Endothelial cell of umbilical vein (primary cell): ENCODE measurements at regions not wholly inside any gene's neighbourhood (a gene's known extent, or its start where the extent isn't known, plus 50 kb on each side); places are given as distances from the start of the nearest gene placed in this dataset.

ENCODE experiments used
- BruUV-seq: library from RNA; stranded (reverse); fragments of 400-500 nt; replicated peaks from 2 replicates; lab custom pipeline; 2021; lab: Mats Ljungman, UMichigan
- CTCF ChIA-PET: fragments of 300-600, 350-600 bp; sonication (Branson Sonifier 250); formaldehyde crosslinking; loops from one replicate; lab custom pipeline; 2021; ENCODE audit warnings: antibody characterized with exemption, inconsistent platforms; lab: Charles Lee
- POLR2A ChIA-PET: fragments of 300-600, 350-600 bp; sonication (Branson Sonifier 250); formaldehyde crosslinking; loops from one replicate; lab custom pipeline; 2021; ENCODE audit warnings: antibody characterized with exemption, inconsistent platforms; lab: Charles Lee
- DNase-seq: peaks from one replicate; pipeline ENCODE4 v3.0.0-alpha.2; 2011; ENCODE audit warnings: low read depth, low spot score
- FAIRE-seq: peaks from 2 replicates; lab custom pipeline; 2011; peaks lifted over from hg19 to GRCh38; lab: Jason Lieb, UNC
- H2AFZ ChIP-seq: 2 replicates; pipeline ENCODE4 v1.6.0; 2012; ENCODE audit warnings: low read depth, low read length, control low read depth, inconsistent platforms
- H3K27ac ChIP-seq: 2 replicates; pipeline ENCODE4 v1.5.1; 2011; ENCODE audit warnings: low read depth, mild to moderate bottlenecking, control low read depth, low read length, moderate library complexity; ENCODE audit not compliant: insufficient read depth
- H3K27me3 ChIP-seq, 2 experiments: 2 replicates each; pipeline versions ENCODE4 v1.6.0 to v1.6.1; 2011; ENCODE audit warnings: low read length in 2 of 2, mixed read lengths in 1 of 2; ENCODE audit not compliant: control insufficient read depth in 2 of 2, insufficient read depth in 2 of 2
- H3K36me3 ChIP-seq, 2 experiments: 2 replicates in 1 of 2; 3 replicates in 1 of 2; pipeline ENCODE4 v1.5.1; 2011; ENCODE audit warnings: low read length in 2 of 2, mild to moderate bottlenecking in 1 of 2, moderate library complexity in 1 of 2; ENCODE audit not compliant: control insufficient read depth in 2 of 2, insufficient read depth in 2 of 2; ENCODE audit errors: extremely low read depth in 1 of 2
- H3K4me1 ChIP-seq: 3 replicates; pipeline ENCODE4 v1.5.1; 2011; ENCODE audit warnings: mild to moderate bottlenecking, low read length; ENCODE audit not compliant: control insufficient read depth, insufficient read depth; ENCODE audit errors: extremely low read depth
- H3K4me2 ChIP-seq: 2 replicates; pipeline ENCODE4 v1.6.1; 2011; ENCODE audit warnings: low read length, control low read depth, mixed read lengths; ENCODE audit not compliant: insufficient read depth
- H3K4me3 ChIP-seq, 3 experiments: fragments of 200-600 bp in 1 of 3; sonication (generic), shearing (Covaris generic) in 1 of 3; replicated peaks in 1 of 3; 2 replicates each; pipeline ENCODE4 v1.5.1; 2011 to 2016; ENCODE audit warnings: control low read depth in 3 of 3, low read length in 3 of 3, mild to moderate bottlenecking in 2 of 3, inconsistent platforms in 1 of 3, low read depth in 1 of 3, moderate library complexity in 1 of 3; ENCODE audit not compliant: insufficient read depth in 1 of 3
- H3K79me2 ChIP-seq: 2 replicates; pipeline ENCODE4 v1.6.0; 2012; ENCODE audit warnings: low read length, inconsistent platforms; ENCODE audit not compliant: control insufficient read depth, insufficient read depth
- H3K9ac ChIP-seq: replicated peaks from 2 replicates; pipeline ENCODE3; 2011; ENCODE audit warnings: low read length, control low read depth; ENCODE audit not compliant: insufficient read depth; ENCODE audit errors: extremely low read depth
- H3K9me1 ChIP-seq: replicated peaks from 3 replicates; pipeline ENCODE4 v1.6.0; 2011; ENCODE audit warnings: mild to moderate bottlenecking, low read length; ENCODE audit not compliant: control insufficient read depth, insufficient read depth; ENCODE audit errors: extremely low read depth
- H3K9me3 ChIP-seq: replicated peaks from 2 replicates; pipeline ENCODE4 v1.5.1; 2012; ENCODE audit warnings: low read length, inconsistent platforms; ENCODE audit not compliant: control insufficient read depth, insufficient read depth
- H4K20me1 ChIP-seq: replicated peaks from 2 replicates; pipeline ENCODE3; 2011; ENCODE audit warnings: mild to moderate bottlenecking, low read length; ENCODE audit not compliant: control insufficient read depth, insufficient read depth; ENCODE audit errors: extremely low read depth
- EZH2 ChIP-seq: IDR thresholded peaks from 2 replicates; pipeline ENCODE4 v1.6.1; 2012; ENCODE audit warnings: borderline replicate concordance, low read depth, mild to moderate bottlenecking, moderate library complexity, low read length, inconsistent platforms; ENCODE audit not compliant: severe bottlenecking
- FOS ChIP-seq: IDR thresholded peaks from 2 replicates; pipeline ENCODE4 v1.6.1; 2011; ENCODE audit warnings: mild to moderate bottlenecking, low read length, moderate library complexity, borderline replicate concordance; ENCODE audit not compliant: insufficient read depth
- GATA2 ChIP-seq: IDR thresholded peaks from 2 replicates; pipeline ENCODE4 v1.7.0; 2011; ENCODE audit warnings: low read depth, mild to moderate bottlenecking, moderate library complexity, mixed read lengths, low read length; ENCODE audit not compliant: insufficient read length, insufficient read depth
- JUN ChIP-seq: IDR thresholded peaks from 2 replicates; pipeline ENCODE4 v1.6.1; 2011; ENCODE audit warnings: borderline replicate concordance, low read depth; ENCODE audit not compliant: insufficient read length, insufficient read depth
- MYC ChIP-seq: IDR thresholded peaks from one replicate; pipeline ENCODE4 v1.6.1; 2011; ENCODE audit warnings: mild to moderate bottlenecking, low read depth, low read length
- POLR2A ChIP-seq: IDR thresholded peaks from 2 replicates; pipeline ENCODE4 v1.6.1; 2012; ENCODE audit warnings: low read depth, mild to moderate bottlenecking, control low read depth, low read length
- POLR2AphosphoS5 ChIP-seq: IDR thresholded peaks from 2 replicates; pipeline ENCODE4 v1.6.1; 2012; ENCODE audit warnings: low read depth, mild to moderate bottlenecking, control low read depth, low read length, moderate library complexity; ENCODE audit not compliant: insufficient read depth
- dilution Hi-C: fragments of 300-500 bp; cut with MboI; formaldehyde crosslinking; loops from one replicate; pipeline ENCODE4 v1.15.0; 2019; ENCODE audit warnings: low sequenced_read_pairs; ENCODE audit not compliant: extremely low pct_ligation_motif_present
- intact Hi-C: fragments of 100-400 bp; cut with micrococcal nuclease; formaldehyde crosslinking; loops from one replicate; pipeline ENCODE4 v1.10.0; 2022
- TF ChIP-seq, protein P1 (sequence below): IDR thresholded peaks from 2 replicates; pipeline ENCODE4 v1.6.1; 2011; ENCODE audit not compliant: insufficient read depth, insufficient read length
- TF ChIP-seq, protein P2 (sequence below), 2 donors: IDR thresholded peaks; 1 replicate in 1 of 2; 2 replicates in 1 of 2; pipeline ENCODE4 v1.5.1; 2011; ENCODE audit warnings: low read length in 2 of 2, mild to moderate bottlenecking in 2 of 2, moderate library complexity in 2 of 2, control low read depth in 1 of 2, inconsistent platforms in 1 of 2, low read depth in 1 of 2; ENCODE audit not compliant: insufficient read depth in 1 of 2; ENCODE audit errors: extremely low read depth in 1 of 2

GRCh38 chr4:131427000-131427399 lies 1722.1 kb upstream of the PCDH10 start:
- Histone ChIP-seq H3K36me3 (no peaks in the 10 kb centered on the region), H3K79me2 (no peaks in the 10 kb centered on the region), H3K9me3 (no peaks in the 10 kb centered on the region), H3K9me1 (no peaks in the 10 kb centered on the region), H3K27ac (no peak overlapping the region), H3K4me2 (no peak overlapping the region), H3K27me3 (no peaks in the 10 kb centered on the region), H4K20me1 (no peaks in the 10 kb centered on the region), H2AFZ (no peak overlapping the region), H3K9ac (no peak overlapping the region), H3K4me3 (no peak overlapping the region), H3K4me1 (no peaks in the 10 kb centered on the region)
- DNase-seq (no peak), FAIRE-seq (no peak)
- BruUV-seq: no TSS peak
- TF ChIP-seq FOS: no peak
- no peak for TF ChIP-seq MYC
- no peak for TF ChIP-seq GATA2
- TF ChIP-seq JUN: no peak
- no peak for TF ChIP-seq POLR2A
- TF ChIP-seq, protein P1, sequence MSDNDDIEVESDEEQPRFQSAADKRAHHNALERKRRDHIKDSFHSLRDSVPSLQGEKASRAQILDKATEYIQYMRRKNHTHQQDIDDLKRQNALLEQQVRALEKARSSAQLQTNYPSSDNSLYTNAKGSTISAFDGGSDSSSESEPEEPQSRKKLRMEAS: no peak
- no peak for TF ChIP-seq EZH2
- TF ChIP-seq, protein P2, sequence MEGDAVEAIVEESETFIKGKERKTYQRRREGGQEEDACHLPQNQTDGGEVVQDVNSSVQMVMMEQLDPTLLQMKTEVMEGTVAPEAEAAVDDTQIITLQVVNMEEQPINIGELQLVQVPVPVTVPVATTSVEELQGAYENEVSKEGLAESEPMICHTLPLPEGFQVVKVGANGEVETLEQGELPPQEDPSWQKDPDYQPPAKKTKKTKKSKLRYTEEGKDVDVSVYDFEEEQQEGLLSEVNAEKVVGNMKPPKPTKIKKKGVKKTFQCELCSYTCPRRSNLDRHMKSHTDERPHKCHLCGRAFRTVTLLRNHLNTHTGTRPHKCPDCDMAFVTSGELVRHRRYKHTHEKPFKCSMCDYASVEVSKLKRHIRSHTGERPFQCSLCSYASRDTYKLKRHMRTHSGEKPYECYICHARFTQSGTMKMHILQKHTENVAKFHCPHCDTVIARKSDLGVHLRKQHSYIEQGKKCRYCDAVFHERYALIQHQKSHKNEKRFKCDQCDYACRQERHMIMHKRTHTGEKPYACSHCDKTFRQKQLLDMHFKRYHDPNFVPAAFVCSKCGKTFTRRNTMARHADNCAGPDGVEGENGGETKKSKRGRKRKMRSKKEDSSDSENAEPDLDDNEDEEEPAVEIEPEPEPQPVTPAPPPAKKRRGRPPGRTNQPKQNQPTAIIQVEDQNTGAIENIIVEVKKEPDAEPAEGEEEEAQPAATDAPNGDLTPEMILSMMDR (IDR thresholded peaks at IDR 0.05; ENCODE audit: extremely low read depth in 1 of 2, insufficient read depth in 1 of 2, low read depth in 1 of 2, low read length in 2 of 2): no peak
- no peak for TF ChIP-seq POLR2AphosphoS5
- intact Hi-C loops (no loop called here), dilution Hi-C loops (no loop called here)
- ChIA-PET CTCF (no interaction called here), POLR2A (no interaction called here)
